Kidney glomerular epithelial cell (primary cell): ENCODE measurements at regions not wholly inside any gene's neighbourhood (a gene's known extent, or its start where the extent isn't known, plus 50 kb on each side); places are given as distances from the start of the nearest gene placed in this dataset.
"Not testable (repeated sequence)": the region's sequence is repeated elsewhere in the genome, so short reads cannot be mapped to it uniquely, and the experiment has no call there.

Source experiments
- DNase-seq: peaks from one replicate; lab custom pipeline; 2025; lab: John Stamatoyannopoulos, UW

GRCh38 chr1:80293818-80294217, 1287.3 kb upstream of the ADGRL4 start:
- DNase-seq, result no peak

- not testable (repeated sequence) for DNase-seq
Observed at GRCh38 chr1:80288750-80289149, 1282.2 kb upstream of the ADGRL4 start.

- no peak for DNase-seq
Observed at GRCh38 chr1:80282536-80282935, 1276.0 kb upstream of the ADGRL4 start.

- no peak for DNase-seq
Observed at GRCh38 chr1:80278936-80279335, 1272.4 kb upstream of the ADGRL4 start.

- no peak for DNase-seq
Observed at GRCh38 chr1:80274256-80274655, 1267.7 kb upstream of the ADGRL4 start.

- DNase-seq, result no peak
Observed at GRCh38 chr1:80272495-80272894, 1266.0 kb upstream of the ADGRL4 start.

GRCh38 chr1:80258659-80259058, 1252.1 kb upstream of the ADGRL4 start:
- DNase-seq, result no peak

- no peak for DNase-seq
Observed at GRCh38 chr1:80251591-80251990, 1245.1 kb upstream of the ADGRL4 start.

GRCh38 chr1:80251171-80251570, 1244.6 kb upstream of the ADGRL4 start:
- no peak for DNase-seq

GRCh38 chr1:80250573-80251168, 1244.1 kb upstream of the ADGRL4 start:
- DNase-seq, result no peak

GRCh38 chr1:80249699-80250098, 1243.2 kb upstream of the ADGRL4 start:
- no peak for DNase-seq

GRCh38 chr1:80248886-80249285, 1242.4 kb upstream of the ADGRL4 start:
- DNase-seq, result peak; percentile 16

- no peak for DNase-seq
Observed at GRCh38 chr1:80245813-80246212, 1239.3 kb upstream of the ADGRL4 start.

- peak; percentile 3 for DNase-seq
Observed at GRCh38 chr1:80244372-80244771, 1237.8 kb upstream of the ADGRL4 start.

GRCh38 chr1:80241566-80241965, 1235.0 kb upstream of the ADGRL4 start:
- no peak for DNase-seq

GRCh38 chr1:80225510-80225909, 1219.0 kb upstream of the ADGRL4 start:
- no peak for DNase-seq

GRCh38 chr1:80221319-80221718, 1214.8 kb upstream of the ADGRL4 start:
- DNase-seq, result no peak

- peak; percentile 72 for DNase-seq
Observed at GRCh38 chr1:80218112-80218511, 1211.6 kb upstream of the ADGRL4 start.

- peak; percentile 59 for DNase-seq
Observed at GRCh38 chr1:80217377-80217986, 1211.0 kb upstream of the ADGRL4 start.

- DNase-seq, result no peak
Observed at GRCh38 chr1:80214888-80215540, 1208.5 kb upstream of the ADGRL4 start.

GRCh38 chr1:80212948-80213347, 1206.4 kb upstream of the ADGRL4 start:
- no peak for DNase-seq

- no peak for DNase-seq
Observed at GRCh38 chr1:80211691-80212380, 1205.3 kb upstream of the ADGRL4 start.

GRCh38 chr1:80202118-80202517, 1195.6 kb upstream of the ADGRL4 start:
- DNase-seq, result no peak
